Hepatocyte (in vitro differentiated cells): ENCODE measurements at regions not wholly inside any gene's neighbourhood (a gene's known extent, or its start where the extent isn't known, plus 50 kb on each side); places are given as distances from the start of the nearest gene placed in this dataset.

ENCODE experiments used
- EZH2 ChIP-seq: fragments of 200-600 bp; sonication (generic); IDR thresholded peaks from 2 replicates; pipeline ENCODE4 v1.6.1; 2016; ENCODE audit warnings: antibody characterized with exemption, mild to moderate bottlenecking, borderline replicate concordance
- EZH2phosphoT487 ChIP-seq: fragments of 200-600 bp; sonication (generic); IDR thresholded peaks from one replicate; pipeline ENCODE4 v1.6.1; 2018; ENCODE audit warnings: antibody characterized with exemption, mild to moderate bottlenecking, low read depth, moderate library complexity; ENCODE audit not compliant: unreplicated experiment, severe bottlenecking
- TF ChIP-seq, protein P1 (sequence below): fragments of 200-600 bp; sonication (generic); IDR thresholded peaks from 2 replicates; pipeline ENCODE4 v1.5.1; 2016; ENCODE audit warnings: antibody characterized with exemption, mild to moderate bottlenecking; ENCODE audit not compliant: poor library complexity

DNA sequence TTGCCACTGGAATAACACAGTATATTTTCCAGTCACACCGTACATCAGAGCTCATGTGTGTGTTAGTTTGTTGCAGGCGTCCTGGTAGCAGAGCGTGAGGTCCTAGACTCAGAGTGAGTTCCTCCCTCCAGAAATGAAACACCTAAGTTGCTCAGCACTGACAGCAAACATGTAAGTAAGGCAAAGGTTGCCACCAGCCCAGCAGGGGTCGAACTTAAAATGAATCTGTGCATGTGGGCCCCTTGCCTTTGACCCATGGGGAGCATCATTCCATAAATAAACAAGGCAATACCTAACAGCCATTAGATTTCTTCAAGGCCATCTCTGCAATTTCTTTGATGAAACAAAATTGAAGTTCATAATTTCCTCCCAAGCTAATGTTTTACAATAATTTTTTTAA is 125.3 kb upstream of the ERG start:
- no peak for TF ChIP-seq EZH2
- TF ChIP-seq, protein P1, sequence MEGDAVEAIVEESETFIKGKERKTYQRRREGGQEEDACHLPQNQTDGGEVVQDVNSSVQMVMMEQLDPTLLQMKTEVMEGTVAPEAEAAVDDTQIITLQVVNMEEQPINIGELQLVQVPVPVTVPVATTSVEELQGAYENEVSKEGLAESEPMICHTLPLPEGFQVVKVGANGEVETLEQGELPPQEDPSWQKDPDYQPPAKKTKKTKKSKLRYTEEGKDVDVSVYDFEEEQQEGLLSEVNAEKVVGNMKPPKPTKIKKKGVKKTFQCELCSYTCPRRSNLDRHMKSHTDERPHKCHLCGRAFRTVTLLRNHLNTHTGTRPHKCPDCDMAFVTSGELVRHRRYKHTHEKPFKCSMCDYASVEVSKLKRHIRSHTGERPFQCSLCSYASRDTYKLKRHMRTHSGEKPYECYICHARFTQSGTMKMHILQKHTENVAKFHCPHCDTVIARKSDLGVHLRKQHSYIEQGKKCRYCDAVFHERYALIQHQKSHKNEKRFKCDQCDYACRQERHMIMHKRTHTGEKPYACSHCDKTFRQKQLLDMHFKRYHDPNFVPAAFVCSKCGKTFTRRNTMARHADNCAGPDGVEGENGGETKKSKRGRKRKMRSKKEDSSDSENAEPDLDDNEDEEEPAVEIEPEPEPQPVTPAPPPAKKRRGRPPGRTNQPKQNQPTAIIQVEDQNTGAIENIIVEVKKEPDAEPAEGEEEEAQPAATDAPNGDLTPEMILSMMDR: no peak
- TF ChIP-seq EZH2phosphoT487: no peak
